Mesenchymal stem cell (in vitro differentiated cells and primary cell): ENCODE measurements at regions not wholly inside any gene's neighbourhood (a gene's known extent, or its start where the extent isn't known, plus 50 kb on each side); places are given as distances from the start of the nearest gene placed in this dataset.

Experiments used
- DNase-seq: peaks from one replicate; pipeline ENCODE4 v3.0.0-alpha.2; 2013
- H2AFZ ChIP-seq: one replicate; pipeline ENCODE4 v1.6.1; 2013; ENCODE audit warnings: low read depth, mild to moderate bottlenecking, control low read depth, inconsistent platforms, low read length, moderate library complexity
- H2AK5ac ChIP-seq: 2 replicates; pipeline ENCODE4 v1.6.1; 2013; ENCODE audit warnings: low read length, moderate library complexity, mild to moderate bottlenecking, inconsistent platforms; ENCODE audit not compliant: severe bottlenecking
- H2BK120ac ChIP-seq: one replicate; pipeline ENCODE4 v1.6.1; 2013; ENCODE audit warnings: low read depth, mild to moderate bottlenecking, inconsistent platforms, low read length, moderate library complexity
- H2BK12ac ChIP-seq, 2 experiments: one replicate each; pipeline ENCODE4 v1.6.1; 2013; ENCODE audit warnings: inconsistent platforms in 2 of 2, low read length in 2 of 2, mild to moderate bottlenecking in 2 of 2, moderate library complexity in 2 of 2, control low read depth in 1 of 2
- H2BK15ac ChIP-seq: one replicate; pipeline ENCODE4 v1.6.1; 2013; ENCODE audit warnings: mild to moderate bottlenecking, low read depth, inconsistent platforms; ENCODE audit not compliant: poor library complexity, severe bottlenecking
- H2BK5ac ChIP-seq: 2 replicates; pipeline ENCODE4 v1.6.1; 2013; ENCODE audit warnings: low read depth, mild to moderate bottlenecking, low read length, control low read depth, inconsistent platforms; ENCODE audit not compliant: poor library complexity, severe bottlenecking
- H3K14ac ChIP-seq, 2 experiments: one replicate each; pipeline ENCODE4 v1.6.1; 2013; ENCODE audit warnings: inconsistent platforms in 2 of 2, low read length in 2 of 2, control low read depth in 1 of 2, mild to moderate bottlenecking in 1 of 2, moderate library complexity in 1 of 2
- H3K18ac ChIP-seq, 2 experiments: one replicate each; pipeline ENCODE4 v1.6.1; 2013; ENCODE audit warnings: inconsistent platforms in 2 of 2, low read length in 2 of 2, control low read depth in 1 of 2, low read depth in 1 of 2, mild to moderate bottlenecking in 1 of 2
- H3K23ac ChIP-seq, 2 experiments: one replicate each; pipeline ENCODE4 v1.6.1; 2013; ENCODE audit warnings: inconsistent platforms in 2 of 2, low read length in 2 of 2, mild to moderate bottlenecking in 2 of 2, moderate library complexity in 2 of 2, control low read depth in 1 of 2
- H3K27ac ChIP-seq: 2 replicates; pipeline ENCODE4 v1.5.1; 2013; ENCODE audit warnings: mild to moderate bottlenecking, moderate library complexity, low read length, control low read depth, inconsistent platforms; ENCODE audit not compliant: poor library complexity, severe bottlenecking
- H3K27me3 ChIP-seq, 2 experiments: 2 replicates each; pipeline versions ENCODE4 v1.6.1 to v1.7.0; 2013; ENCODE audit warnings: low read length in 2 of 2, mild to moderate bottlenecking in 2 of 2, moderate library complexity in 2 of 2, control low read depth in 1 of 2, inconsistent platforms in 1 of 2; ENCODE audit not compliant: control insufficient read depth in 1 of 2, insufficient read depth in 1 of 2
- H3K36me3 ChIP-seq, 2 experiments: 2 replicates each; pipeline versions ENCODE4 v1.6.1 to v1.7.0; 2013; ENCODE audit warnings: low read length in 2 of 2, control low read depth in 1 of 2, inconsistent platforms in 1 of 2, low read depth in 1 of 2, mild to moderate bottlenecking in 1 of 2; ENCODE audit not compliant: insufficient read depth in 2 of 2, control insufficient read depth in 1 of 2
- H3K4ac ChIP-seq, 2 experiments: one replicate each; pipeline ENCODE4 v1.6.1; 2013; ENCODE audit warnings: inconsistent platforms in 2 of 2, low read length in 2 of 2, mild to moderate bottlenecking in 2 of 2, moderate library complexity in 2 of 2, control low read depth in 1 of 2, low read depth in 1 of 2
- H3K4me1 ChIP-seq: 2 replicates; pipeline ENCODE4 v1.6.1; 2013; ENCODE audit warnings: low read depth, low read length, control low read depth; ENCODE audit not compliant: control insufficient read depth, insufficient read depth
- H3K4me2 ChIP-seq: 2 replicates; pipeline ENCODE4 v1.6.1; 2013; ENCODE audit warnings: low read length, mild to moderate bottlenecking, inconsistent platforms; ENCODE audit not compliant: poor library complexity, severe bottlenecking
- H3K4me3 ChIP-seq, 2 experiments: 2 replicates each; pipeline versions ENCODE4 v1.5.1 to v1.7.0; 2013; ENCODE audit warnings: low read length in 2 of 2, mild to moderate bottlenecking in 2 of 2, control low read depth in 1 of 2, low read depth in 1 of 2; ENCODE audit not compliant: insufficient read depth in 1 of 2
- H3K79me1 ChIP-seq: replicated peaks from 2 replicates; pipeline ENCODE4 v1.6.1; 2013; ENCODE audit warnings: mild to moderate bottlenecking, control low read depth, low read length, inconsistent platforms; ENCODE audit not compliant: poor library complexity, severe bottlenecking
- H3K9ac ChIP-seq: 2 replicates; pipeline ENCODE4 v1.7.0; 2013; ENCODE audit warnings: mild to moderate bottlenecking, low read length, moderate library complexity
- H3K9me3 ChIP-seq: 2 replicates; pipeline ENCODE4 v1.7.0; 2013; ENCODE audit warnings: mild to moderate bottlenecking, low read length; ENCODE audit not compliant: control insufficient read depth
- H4K8ac ChIP-seq: one replicate; pipeline ENCODE4 v1.6.1; 2013; ENCODE audit warnings: inconsistent platforms, mild to moderate bottlenecking, low read length, moderate library complexity
- H4K91ac ChIP-seq: one replicate; pipeline ENCODE4 v1.6.1; 2013; ENCODE audit warnings: mild to moderate bottlenecking, low read length, inconsistent platforms
- WGBS: methylation state at CpG from one replicate; pipeline ENCODE4 v1.1.7; 2013; ENCODE audit warnings: mixed read lengths; 5-methylcytosine and 5-hydroxymethylcytosine counted together

GRCh38 chr5:90131383-90132133 lies 278.0 kb downstream of the CETN3 start:
- no peaks in the 10 kb centered on the region for H3K36me3 ChIP-seq
- WGBS: 93% methylated on average over 1 of the region's 1 CpG

GRCh38 chr5:90128551-90128950 lies 281.0 kb downstream of the CETN3 start:
- Histone ChIP-seq H4K91ac (no peak overlapping the region), H3K9me3 (no peaks in the 10 kb centered on the region), H2BK120ac (no peak overlapping the region), H4K8ac (no peak overlapping the region), H2AFZ (no peak overlapping the region), H2BK15ac (no peak overlapping the region), H3K79me1 (no peaks in the 10 kb centered on the region), H3K23ac (no peak overlapping the region), H3K27me3 (no peaks in the 10 kb centered on the region), H2BK5ac (no peak overlapping the region), H3K9ac (no peak overlapping the region), H3K4me1 (no peaks in the 10 kb centered on the region), H3K4me2 (no peak overlapping the region), H3K36me3 (no peaks in the 10 kb centered on the region), H3K4ac (no peak overlapping the region), H3K18ac (no peak overlapping the region), H3K14ac (no peak overlapping the region), H2AK5ac (no peak overlapping the region), H3K4me3 (no peak overlapping the region), H2BK12ac (no peak overlapping the region), H3K27ac (no peak overlapping the region)
- no peak for DNase-seq
- no CpG with 5 or more reads among the region's 1 CpG for WGBS

More at GRCh38 chr5:90131383-90132133, 278.0 kb downstream of the CETN3 start:
- no peak overlapping the region for H2BK120ac ChIP-seq
- no peak overlapping the region for H2AK5ac ChIP-seq
- H4K91ac ChIP-seq: no peak overlapping the region
- no peak overlapping the region for H3K27ac ChIP-seq
- H2BK15ac ChIP-seq: no peak overlapping the region
- H3K23ac ChIP-seq: no peak overlapping the region
- no peak overlapping the region for H2BK12ac ChIP-seq
- no peak overlapping the region for H3K4me2 ChIP-seq
- no peak overlapping the region for H3K4me3 ChIP-seq
- no peaks in the 10 kb centered on the region for H3K4me1 ChIP-seq
- no peak overlapping the region for H3K14ac ChIP-seq
- H3K18ac ChIP-seq: no peak overlapping the region
- no peaks in the 10 kb centered on the region for H3K79me1 ChIP-seq
- H3K27me3 ChIP-seq: no peaks in the 10 kb centered on the region
- no peak overlapping the region for H4K8ac ChIP-seq
- no peak overlapping the region for H3K9ac ChIP-seq
- no peak overlapping the region for H2AFZ ChIP-seq
- no peaks in the 10 kb centered on the region for H3K9me3 ChIP-seq
- DNase-seq: no peak
- no peak overlapping the region for H3K4ac ChIP-seq
- no peak overlapping the region for H2BK5ac ChIP-seq

GRCh38 chr5:90119531-90119971 lies 290.0 kb downstream of the CETN3 start:
- Histone ChIP-seq H3K27me3 (no peaks in the 10 kb centered on the region), H2BK12ac (no peak overlapping the region), H3K4me1 (no peaks in the 10 kb centered on the region), H3K14ac (no peak overlapping the region), H3K18ac (no peak overlapping the region), H3K4me3 (no peak overlapping the region), H2BK5ac (no peak overlapping the region), H3K4ac (no peak overlapping the region), H3K9me3 (no peaks in the 10 kb centered on the region), H4K8ac (no peak overlapping the region), H4K91ac (no peak overlapping the region), H3K9ac (no peak overlapping the region), H3K4me2 (no peak overlapping the region), H2BK15ac (no peak overlapping the region), H3K27ac (no peak overlapping the region), H2AK5ac (no peak overlapping the region), H2BK120ac (no peak overlapping the region), H3K79me1 (no peaks in the 10 kb centered on the region), H3K23ac (no peak overlapping the region), H2AFZ (no peak overlapping the region), H3K36me3 (no peaks in the 10 kb centered on the region)
- no peak for DNase-seq
- WGBS: no CpG with 5 or more reads among the region's 1 CpG

DNA sequence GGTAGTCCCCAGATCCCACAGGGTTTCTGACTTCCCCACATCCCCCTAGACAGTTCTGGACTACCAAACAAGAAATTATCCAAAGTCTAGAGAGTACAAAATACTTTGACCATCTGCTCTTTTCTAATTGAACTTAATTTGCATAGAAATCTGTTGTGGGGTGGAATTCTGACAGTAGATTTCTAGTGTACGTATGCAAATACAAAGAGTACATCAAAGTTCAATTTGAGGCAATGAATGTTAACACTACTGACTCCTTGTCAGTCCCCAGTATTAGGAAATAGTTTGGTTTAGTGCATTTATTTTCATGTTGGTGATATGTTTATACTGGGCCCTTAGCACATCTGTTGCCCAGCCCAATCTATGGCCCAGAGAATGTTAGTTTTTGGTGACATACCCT lies 292.6 kb downstream of the CETN3 start:
- Histone ChIP-seq H2BK5ac (no peak overlapping the region), H3K9ac (no peak overlapping the region)
- 100% methylated on average over 1 of the region's 1 CpG for WGBS

More for the DNA sequence above, 292.6 kb downstream of the CETN3 start:
- H3K27me3 ChIP-seq: no peaks in the 10 kb centered on the region
- H2BK120ac ChIP-seq: no peak overlapping the region
- no peaks in the 10 kb centered on the region for H3K4me1 ChIP-seq
- H3K4me2 ChIP-seq: no peak overlapping the region
- H3K9me3 ChIP-seq: no peaks in the 10 kb centered on the region
- H3K4ac ChIP-seq: no peak overlapping the region
- H2BK12ac ChIP-seq: no peak overlapping the region
- H3K27ac ChIP-seq: no peak overlapping the region
- no peaks in the 10 kb centered on the region for H3K79me1 ChIP-seq
- H4K8ac ChIP-seq: no peak overlapping the region
- no peak overlapping the region for H2AFZ ChIP-seq
- H3K23ac ChIP-seq: no peak overlapping the region
- no peaks in the 10 kb centered on the region for H3K36me3 ChIP-seq
- no peak overlapping the region for H2AK5ac ChIP-seq
- H3K4me3 ChIP-seq: no peak overlapping the region
- DNase-seq: no peak
- H3K18ac ChIP-seq: no peak overlapping the region
- H3K14ac ChIP-seq: no peak overlapping the region
- no peak overlapping the region for H4K91ac ChIP-seq
- H2BK15ac ChIP-seq: no peak overlapping the region
